HL-60/S4 treated with retinoic acid at 250 ng/mL for 4 days and 3 days (cell line): ENCODE measurements at regions not wholly inside any gene's neighbourhood (a gene's known extent, or its start where the extent isn't known, plus 50 kb on each side); places are given as distances from the start of the nearest gene placed in this dataset.
"Not testable (repeated sequence)": the region's sequence is repeated elsewhere in the genome, so short reads cannot be mapped to it uniquely, and the experiment has no call there.

Experiments used
- in situ Hi-C: fragments of 300-500 bp; cut with MboI; formaldehyde crosslinking; loops from 2 replicates; pipeline ENCODE4 v1.7.0; 2022; ENCODE audit warnings: low sequenced_read_pairs

DNA sequence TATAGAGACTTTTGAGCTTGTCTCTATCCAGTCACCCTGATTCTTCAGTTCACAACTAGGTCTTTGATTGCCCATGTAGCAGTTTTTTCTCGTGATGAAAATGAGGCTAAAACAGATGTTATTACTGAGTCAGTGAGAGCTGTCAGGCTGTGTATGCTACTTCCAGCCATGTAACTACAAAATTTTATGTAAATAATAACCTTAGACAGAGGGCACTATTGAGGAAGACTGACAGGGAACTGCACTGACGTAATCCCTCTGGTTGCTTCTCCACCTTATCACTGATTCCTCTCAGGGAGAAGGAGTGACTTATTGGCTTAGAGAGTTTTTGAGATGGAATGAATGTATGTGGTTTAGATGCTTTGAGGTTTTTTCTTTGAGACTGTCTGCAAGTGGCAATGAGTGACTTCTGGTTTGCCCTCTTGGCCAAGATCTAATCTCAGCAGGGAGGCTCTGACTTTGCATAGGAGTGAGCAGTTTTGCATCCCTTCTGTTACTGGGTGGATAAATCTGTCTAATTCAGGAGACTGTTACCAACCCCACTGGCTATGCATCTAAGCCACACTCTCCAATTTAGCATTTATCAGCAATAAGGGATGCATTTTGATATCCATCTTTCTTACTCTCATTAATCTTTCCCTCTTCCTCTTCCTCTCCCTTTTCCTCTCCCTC is 555.2 kb upstream of the FANCL start:
- in situ Hi-C loops: no loop called here

DNA sequence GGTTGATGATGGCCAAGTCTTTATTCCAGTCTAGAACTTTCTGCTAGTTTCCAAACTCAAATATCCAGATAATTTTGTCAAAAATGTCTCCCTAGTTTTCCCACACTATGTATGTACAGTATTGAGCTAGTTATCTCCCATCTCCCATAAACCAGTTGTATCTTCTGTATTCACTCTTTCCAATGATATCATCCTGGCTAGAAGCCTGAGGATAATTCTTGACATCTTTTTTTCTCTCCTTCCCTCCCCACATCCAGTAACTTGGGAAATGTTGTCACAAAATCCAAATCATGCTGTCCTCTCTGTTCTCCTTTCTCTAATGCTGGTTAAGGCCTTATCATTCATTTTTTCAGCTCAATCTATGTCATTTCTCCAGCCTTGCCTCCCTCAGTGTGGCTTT is 553.8 kb upstream of the FANCL start:
- in situ Hi-C loops: no loop called here

DNA sequence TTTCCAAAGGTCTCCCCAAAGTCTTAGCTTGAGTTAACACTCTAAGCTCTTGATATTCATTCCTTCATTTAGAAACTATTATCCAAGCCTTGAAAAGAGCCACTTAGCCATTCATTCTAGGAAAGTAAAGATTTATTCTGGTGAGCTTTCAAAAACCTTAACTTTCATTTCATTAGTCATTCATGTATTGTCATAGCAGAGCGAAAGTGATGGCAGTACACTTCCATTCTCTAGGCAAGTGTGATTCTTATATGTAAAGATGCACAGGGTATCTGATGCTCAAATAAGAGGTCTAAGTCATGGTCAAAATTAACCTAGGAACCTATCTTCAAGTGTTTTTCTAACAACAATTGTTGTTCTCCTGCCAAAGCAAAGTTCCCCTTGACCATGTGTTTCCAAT is 553.0 kb upstream of the FANCL start:
- in situ Hi-C loops: no loop called here

DNA sequence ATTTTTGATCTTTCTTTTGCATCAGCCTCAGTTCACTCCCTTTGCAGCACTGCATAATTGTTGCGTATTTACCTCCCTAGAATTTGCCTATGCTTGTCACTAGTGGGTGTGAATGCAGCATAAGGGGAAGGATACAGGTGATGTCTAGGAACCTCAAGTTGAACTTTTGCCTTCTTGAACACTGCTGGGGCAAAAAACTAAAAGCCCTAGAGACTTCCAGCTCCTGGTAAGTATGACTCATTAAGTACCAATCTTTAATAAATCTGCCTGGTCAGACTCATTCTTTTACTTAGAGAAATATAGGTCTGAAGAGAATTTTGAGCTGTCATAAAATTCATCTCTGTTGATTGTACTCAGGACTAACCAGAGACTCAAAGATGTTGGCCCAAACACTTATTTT is 547.3 kb upstream of the FANCL start:
- in situ Hi-C loops: no loop called here

DNA sequence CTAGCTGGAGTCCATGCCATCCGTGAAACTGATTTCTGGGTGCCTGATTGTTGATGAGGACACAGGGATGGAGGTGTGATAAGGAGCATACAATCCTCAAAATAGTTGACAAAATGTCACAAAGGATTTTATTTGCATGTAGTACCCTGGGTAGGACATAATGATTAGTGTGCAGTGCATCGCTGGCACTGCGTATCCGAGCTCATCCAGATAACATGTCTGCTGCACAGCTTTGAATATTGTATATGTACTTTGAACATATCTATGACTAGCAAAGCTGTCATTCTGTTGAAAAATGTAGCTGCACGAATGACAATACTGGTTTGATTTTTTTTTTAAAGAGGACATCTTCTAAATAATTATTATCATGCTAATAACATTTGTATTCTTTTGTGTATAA is 529.7 kb upstream of the FANCL start:
- in situ Hi-C loops: no loop called here

DNA sequence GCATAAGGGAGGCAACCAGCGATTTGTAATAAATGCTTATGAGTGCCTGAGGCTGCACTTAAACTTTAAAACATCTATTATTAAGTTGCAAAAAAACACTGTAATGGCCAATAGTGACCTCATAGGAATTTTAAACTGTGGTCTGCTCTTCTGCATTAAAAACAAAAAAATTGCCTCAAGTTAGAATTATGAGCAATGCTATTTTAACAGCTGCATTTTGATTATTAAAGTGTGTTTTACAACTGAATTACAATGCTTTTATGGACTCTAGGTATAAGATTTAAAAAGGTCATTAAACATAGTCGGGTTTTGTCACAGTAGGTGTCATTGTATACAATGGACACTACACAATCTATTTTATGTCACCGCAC is 528.7 kb upstream of the FANCL start:
- in situ Hi-C loops: no loop called here

DNA sequence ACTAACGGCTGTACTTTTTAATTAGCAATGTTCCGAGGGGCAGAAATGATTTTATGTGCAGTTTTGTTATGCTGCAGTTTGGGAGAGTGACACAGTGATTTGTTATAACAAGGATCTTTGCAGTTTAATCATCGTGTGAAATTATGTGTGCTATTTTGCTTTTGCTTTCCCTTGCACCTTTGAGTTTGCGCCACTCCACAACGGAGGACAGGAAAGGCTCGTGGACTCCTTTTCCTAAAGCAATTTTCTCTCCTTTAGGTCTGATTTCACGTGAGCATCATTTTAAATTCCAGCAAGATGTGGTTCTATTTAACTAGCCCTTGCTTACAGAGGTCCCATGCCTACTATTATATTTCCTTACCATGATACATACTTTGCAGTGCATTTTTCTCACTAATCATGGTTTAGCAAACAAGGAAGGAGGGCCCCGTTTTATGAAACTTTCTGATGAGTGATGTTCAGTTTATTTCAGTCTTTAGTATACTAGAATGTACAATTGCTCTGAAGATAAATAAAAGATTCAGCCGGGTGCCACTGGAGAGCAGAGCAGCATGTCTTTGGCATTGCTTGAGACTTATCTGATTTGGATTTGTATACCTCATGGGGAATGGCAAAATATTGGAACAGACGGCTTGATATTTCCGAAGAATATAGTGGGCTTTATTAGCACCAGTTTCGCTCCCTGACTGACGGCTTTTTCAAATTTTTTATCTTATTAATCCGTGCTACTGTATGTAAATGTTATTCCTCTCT is 528.2 kb upstream of the FANCL start:
- in situ Hi-C loops: no loop called here

DNA sequence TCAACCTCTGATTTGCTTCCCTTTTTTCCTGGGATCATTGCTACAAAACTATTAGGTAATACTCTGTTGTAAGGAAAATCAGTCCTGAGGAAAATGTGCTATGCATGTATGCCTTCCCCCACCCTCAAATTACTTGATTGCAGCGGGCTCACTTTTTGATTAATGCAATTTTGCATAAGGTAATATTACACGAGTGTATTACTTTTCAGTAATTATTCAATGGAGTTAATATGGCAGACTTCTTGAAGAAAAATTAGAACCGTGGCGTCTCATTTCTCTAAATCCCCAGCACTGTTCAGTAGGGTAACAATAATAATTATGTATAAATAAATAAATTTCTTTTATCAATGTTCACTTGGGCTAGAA is 527.6 kb upstream of the FANCL start:
- in situ Hi-C loops: no loop called here

DNA sequence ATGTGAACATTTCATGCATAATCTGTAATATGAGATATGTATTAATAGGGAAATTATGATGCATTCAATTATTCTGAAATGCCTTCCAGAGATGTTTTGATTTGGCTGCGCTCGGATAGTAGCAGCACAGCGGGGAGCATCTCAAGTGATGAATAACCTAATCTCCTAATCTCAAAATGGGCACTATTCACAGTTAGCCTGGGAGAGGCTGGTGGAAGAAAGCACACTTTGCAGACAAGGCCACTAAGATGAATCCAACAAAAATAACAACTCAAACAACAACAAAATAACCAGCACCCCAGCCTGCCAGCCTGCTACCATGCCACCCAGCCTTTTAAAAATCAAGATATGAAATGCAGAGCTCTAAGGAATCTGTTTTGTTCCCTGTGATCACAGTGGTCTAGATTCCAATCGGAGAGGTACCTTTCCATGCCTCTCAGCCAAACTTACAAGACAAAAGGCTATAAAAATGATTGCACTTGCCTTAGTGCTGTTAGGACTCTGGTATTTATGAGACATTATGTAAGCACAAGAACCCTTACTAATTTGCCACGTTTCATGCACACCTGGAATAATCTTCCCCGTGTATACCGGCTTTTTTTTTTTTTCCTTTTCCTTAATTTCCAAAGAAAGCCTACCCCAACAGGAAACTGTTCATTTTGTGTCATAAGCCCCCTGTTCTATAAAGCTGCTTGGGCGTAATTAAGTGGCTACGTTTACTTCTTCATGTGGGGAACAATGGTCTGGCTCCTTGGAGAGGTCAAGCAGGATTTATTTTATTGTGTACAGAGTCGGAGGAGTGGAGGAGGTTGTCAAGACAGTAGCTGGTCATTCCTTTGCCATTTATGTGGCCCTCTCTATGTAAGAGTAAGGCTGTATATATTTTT is 526.9 kb upstream of the FANCL start:
- in situ Hi-C loops: no loop called here

DNA sequence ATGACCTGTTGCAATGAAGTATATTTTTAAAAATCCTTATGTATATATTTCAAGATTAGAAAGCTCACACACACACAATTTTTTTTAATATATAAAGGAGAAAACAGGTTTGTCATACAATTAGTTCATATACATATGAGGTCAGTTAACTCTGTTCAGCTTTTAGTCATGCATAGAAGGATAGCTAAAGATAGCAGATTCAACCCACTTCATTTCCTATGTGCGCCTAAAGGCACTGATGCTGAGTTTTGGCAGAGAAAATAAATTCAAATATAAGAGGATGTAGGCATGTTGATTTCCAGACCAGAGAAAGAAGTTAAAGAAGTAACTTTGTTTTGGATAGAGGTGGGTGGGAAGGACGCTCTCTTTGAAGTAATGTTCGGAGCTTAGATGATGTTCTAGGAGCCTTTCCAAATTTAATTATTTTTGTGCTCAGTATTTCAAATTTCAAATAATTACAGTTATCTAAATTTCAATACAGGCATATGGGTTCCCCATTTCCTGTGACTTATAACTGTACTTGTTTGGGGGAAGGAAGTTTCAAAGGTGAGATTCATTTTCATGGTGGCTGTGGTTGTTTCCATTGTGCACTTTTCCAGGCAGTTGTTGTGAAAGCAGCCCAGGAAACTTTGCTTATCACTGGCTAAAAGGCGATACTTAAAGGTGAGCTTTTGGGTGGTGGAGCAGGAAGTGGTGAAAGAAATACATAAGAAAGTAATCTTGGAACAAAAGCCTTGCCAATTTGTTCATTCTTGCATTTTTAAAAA is 523.4 kb upstream of the FANCL start:
- in situ Hi-C loops: no loop called here

DNA sequence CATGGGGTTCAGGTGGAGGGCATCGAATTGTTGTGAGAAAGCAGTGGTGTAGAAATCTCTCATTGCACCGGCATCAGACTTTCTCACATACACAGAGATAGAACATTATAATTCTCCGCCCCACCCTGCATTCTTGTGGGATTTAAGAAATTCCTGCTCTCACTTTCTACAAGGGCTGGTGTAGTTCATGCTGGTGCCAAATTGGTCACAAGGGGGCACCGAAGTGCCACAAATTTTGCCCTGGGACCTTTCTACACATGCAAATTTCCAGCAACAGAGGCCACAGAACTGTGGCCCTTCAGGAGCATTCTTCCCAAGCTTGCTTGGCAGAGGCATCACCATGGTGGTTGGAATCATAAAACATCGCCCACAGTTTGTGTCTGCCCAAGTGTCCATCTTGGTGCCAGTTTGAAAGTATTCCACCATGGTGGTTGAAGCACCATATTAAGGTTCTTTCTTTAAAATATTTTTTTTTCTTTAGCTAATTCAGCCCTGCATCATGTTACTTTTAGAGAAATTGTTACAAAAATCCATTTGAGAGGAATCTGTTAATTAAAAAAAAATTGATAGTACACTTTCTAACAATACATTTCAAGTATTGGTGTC is 521.2 kb upstream of the FANCL start:
- in situ Hi-C loops: no loop called here

DNA sequence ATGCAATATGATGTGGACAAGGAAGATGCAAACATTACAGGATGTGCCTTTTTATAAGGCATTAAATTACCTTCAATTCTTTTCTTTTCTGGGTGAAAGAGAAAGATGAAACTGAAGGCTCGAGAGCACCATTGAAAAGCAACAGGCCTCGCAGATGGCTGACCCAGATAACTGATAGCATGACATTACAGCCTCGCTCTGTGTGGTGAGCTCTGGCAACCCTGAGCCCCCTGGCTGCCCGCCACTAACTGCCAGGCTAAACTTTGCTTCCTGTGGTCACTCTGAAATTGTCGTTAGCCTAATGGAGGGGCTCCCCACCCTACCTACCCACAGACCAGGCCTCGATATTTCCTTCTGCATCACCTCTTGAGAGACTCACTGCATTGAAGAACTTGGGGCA is 516.8 kb upstream of the FANCL start:
- in situ Hi-C loops: no loop called here

DNA sequence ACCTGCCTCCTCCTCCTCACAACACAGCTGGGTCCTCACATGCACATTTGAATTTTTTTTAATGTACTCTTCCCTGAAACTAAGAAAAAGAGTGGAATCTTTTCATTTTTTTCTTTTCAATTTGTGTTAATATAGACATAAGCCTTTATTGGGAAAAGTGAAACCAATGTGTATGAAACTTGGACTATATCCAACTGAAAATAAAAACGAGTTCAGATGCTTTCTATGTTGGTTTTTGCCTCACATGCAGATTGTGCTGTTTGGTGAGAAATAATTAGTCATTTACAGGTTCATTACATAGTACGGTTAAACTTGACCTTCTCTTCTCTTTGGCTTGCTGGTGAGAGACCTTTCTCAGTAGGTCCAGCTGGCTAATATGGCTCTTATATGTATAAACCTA is 515.2 kb upstream of the FANCL start:
- in situ Hi-C loops: no loop called here

DNA sequence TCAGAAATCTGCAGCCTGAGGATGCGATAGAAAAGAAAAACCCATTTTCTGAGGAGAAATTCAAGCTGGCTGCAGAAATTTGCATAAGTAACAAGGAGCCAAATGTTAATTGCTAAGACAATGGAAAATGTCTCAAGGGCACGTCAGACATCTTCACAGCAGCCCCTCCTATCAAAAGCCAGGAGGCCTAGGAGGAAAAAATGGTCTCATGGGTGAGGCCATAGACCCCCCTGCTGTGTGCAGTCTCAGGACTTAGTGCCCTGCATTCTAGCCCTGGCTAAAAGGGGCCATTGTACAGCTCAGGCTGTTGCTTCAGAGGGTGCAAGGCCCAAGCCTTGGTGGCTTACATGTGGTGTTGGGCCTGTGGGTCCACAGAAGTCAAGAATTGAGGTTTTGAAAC is 511.4 kb upstream of the FANCL start:
- in situ Hi-C loops: not testable (repeated sequence)

DNA sequence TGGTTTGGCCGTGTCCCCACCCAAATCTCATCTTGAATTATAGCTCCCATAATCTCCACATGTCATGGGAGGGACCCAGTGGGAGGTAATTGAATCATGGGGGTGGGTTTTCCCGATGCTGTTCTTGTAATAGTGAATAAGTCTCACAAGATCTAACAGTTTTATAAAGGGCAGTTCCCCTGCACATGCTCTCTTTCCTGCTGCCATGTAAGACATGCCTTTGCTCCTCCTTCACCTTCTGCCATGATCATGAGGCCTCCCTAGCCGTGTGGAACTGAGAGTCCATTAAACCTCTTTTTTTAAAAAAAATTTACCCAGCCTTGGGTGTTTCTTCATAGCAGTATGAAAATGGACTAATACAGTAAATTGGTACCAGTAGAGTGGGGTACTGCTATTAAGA is 510.6 kb upstream of the FANCL start:
- in situ Hi-C loops: not testable (repeated sequence)

DNA sequence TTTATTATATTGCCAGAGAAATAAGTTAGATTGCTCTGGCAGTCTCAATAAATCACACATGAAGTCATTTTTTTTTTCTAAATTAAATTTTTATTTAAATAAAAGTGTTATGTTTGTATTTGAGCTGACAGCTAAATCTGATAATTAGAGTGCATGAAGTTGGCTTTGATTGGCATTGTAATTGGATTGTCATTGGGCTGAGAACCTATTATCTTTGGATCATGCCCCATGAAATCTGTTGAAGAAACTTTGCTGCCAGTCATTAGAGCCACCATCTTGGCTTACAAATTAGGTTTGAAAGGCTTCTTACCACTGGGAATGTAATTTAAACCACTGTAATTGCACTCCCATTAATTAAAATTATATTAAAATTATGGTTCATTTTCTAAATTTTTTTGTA is 507.9 kb upstream of the FANCL start:
- in situ Hi-C loops: no loop called here

DNA sequence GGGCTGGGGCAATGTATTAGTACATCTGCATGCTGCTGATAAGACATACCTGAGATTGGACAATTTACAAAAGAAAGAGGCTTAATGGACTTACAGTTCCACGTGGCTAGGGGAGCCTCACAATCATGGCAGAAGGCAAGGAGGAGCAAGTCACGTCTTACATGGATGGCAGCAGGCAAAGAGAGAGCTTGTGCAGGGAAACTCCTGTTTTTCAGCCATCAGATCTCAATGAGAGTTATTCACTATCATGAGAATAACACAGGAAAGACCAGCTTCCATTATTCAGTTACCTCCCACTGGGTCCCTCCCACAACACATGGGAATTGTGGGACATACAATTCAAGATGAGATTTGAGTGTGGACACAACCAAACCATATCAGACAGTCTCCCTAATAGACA is 504.2 kb upstream of the FANCL start:
- in situ Hi-C loops: not testable (repeated sequence)

DNA sequence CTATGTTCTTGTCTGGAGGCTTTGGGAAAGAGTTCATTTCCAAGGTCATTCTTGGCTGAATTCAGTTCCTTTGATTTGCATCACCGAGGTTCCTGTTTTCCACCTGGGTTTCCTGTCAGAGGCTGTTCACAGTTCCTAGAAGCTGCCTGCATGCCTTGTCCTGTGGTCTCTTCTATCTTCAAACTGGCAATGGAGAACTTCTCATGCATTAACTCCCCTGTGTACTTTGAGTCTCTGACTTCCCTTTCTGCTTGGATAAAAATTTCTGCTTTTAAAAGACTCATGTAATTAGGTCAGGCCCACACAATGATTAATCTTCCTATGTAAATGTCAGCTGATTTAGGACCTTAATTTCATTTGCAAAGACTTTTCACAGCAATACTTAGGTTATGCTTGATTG is 499.3 kb upstream of the FANCL start:
- in situ Hi-C loops: no loop called here

DNA sequence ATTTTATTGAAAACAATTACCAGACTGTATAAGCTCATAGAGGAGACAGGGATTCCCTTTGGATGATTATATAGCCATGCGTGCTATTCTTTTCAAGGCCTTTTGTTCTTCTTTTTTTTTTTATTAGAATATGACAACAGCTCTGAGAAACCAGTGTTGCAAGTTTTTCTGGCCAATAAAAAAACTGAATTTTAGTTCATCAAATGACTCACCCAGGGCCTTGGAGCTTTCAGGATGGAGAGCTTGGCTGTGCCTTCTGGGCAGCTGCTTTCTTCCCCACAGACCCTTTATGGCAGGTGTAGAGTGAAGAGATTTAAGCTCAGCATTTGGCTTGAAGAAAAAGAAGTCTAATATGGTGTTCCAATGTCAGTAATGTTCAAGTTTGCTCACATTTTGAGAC is 497.9 kb upstream of the FANCL start:
- in situ Hi-C loops: no loop called here

DNA sequence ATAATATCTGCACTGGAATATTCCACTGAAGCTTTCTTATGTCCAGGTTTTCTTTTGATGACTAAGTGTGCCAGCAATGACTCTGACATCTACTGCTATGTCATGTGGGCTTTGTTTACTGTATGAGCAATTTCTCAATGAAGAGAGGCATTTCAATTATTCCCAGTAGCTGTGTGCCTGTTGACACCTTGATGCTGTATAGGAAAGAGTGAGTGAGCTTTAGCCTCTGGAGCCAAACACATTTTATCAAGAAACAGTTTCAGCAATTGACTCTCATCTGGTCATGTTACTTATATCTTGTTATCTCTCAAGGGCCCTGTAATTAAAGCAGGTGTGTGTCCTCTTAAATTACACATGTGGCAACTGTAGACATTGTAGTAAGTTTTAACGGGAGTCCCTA is 493.2 kb upstream of the FANCL start:
- in situ Hi-C loops: no loop called here

DNA sequence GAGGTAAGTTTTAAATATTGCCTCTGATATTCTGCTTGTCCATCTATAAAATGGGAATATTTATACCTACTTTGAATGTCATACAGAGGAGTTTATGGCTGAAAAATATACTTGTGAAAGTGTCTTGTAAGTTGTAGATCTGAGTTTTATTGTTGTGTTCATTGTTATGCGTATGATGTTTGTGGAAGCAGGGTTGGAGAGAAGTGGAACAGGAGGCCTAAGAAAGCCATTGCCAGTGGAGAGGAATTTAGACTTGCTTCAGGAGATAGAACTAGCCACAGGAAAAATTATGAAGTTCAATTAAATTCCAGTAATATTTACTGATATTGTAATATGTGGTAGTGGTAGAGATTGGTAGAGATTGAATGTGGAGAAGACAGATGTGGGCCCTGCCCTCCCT is 491.9 kb upstream of the FANCL start:
- in situ Hi-C loops: no loop called here
